ENCODE measurements at regions not wholly inside any gene's neighbourhood (a gene's known extent, or its start where the extent isn't known, plus 50 kb on each side); places are given as distances from the start of the nearest gene placed in this dataset.

GRCh38 chr12:112559784-112560183, 141.0 kb downstream of the PTPN11 start:
- Histone ChIP-seq H3K27ac (no peak overlapping the region), H3K4me1 (no peaks in the 10 kb centered on the region), H3K36me3 (no peaks in the 10 kb centered on the region), H3K9me3 (no peaks in the 10 kb centered on the region), H3K27me3 (peaks cover 1% of the 10 kb centered on the region), H3K4me3 (no peak overlapping the region)
- WGBS, 2 donors (ENCODE audit: low coverage in 1 of 2), result 70 to 76% methylated on average over 2 of the region's 2 CpGs
- no peak for DNase-seq
- intact Hi-C loops (cut with DNase I; ENCODE audit: low total_unique reads), result no loop called here
- TF ChIP-seq POLR2A (IDR thresholded peaks at IDR 0.05) (no peak), CTCF (IDR thresholded peaks at IDR 0.05) (no peak), EP300 (IDR thresholded peaks at IDR 0.05; ENCODE audit: low read depth) (no peak), POLR2AphosphoS5 (IDR thresholded peaks at IDR 0.05) (no peak)
- in situ Hi-C loops (cut with MboI; ENCODE audit: low pct_ligation_motif_present in 1 of 4, low pct_unique_long_range_greater_than_20kb in 1 of 4, low sequenced_read_pairs in 3 of 4), result no loop called here

GRCh38 chr12:112564160-112564784, 145.5 kb downstream of the PTPN11 start:
- intact Hi-C loops (cut with DNase I; ENCODE audit: low total_unique reads), result no loop called here
- no peaks in the 10 kb centered on the region for H3K9me3 ChIP-seq
- in situ Hi-C loops (cut with MboI; ENCODE audit: low pct_ligation_motif_present in 1 of 4, low pct_unique_long_range_greater_than_20kb in 1 of 4, low sequenced_read_pairs in 3 of 4), result no loop called here
- WGBS, 2 donors (ENCODE audit: low coverage in 1 of 2), result 69 to 86% methylated on average over 1 to 11 of the region's 11 CpGs
- no peaks in the 10 kb centered on the region for H3K27me3 ChIP-seq
- no peaks in the 10 kb centered on the region for H3K4me1 ChIP-seq
- no peak overlapping the region for H3K4me3 ChIP-seq
- no peak for DNase-seq
- no peaks in the 10 kb centered on the region for H3K36me3 ChIP-seq
- no peak for TF ChIP-seq EP300 (IDR thresholded peaks at IDR 0.05; ENCODE audit: low read depth)
- no peak for TF ChIP-seq CTCF (IDR thresholded peaks at IDR 0.05)
- no peak for TF ChIP-seq POLR2A (IDR thresholded peaks at IDR 0.05)
- TF ChIP-seq POLR2AphosphoS5 (IDR thresholded peaks at IDR 0.05), result no peak
- H3K27ac ChIP-seq, result no peak overlapping the region

GRCh38 chr12:112568641-112569040, 149.9 kb downstream of the PTPN11 start:
- H3K27ac ChIP-seq, result no peak overlapping the region
- H3K4me3 ChIP-seq, result no peak overlapping the region
- H3K9me3 ChIP-seq, result no peaks in the 10 kb centered on the region
- TF ChIP-seq POLR2AphosphoS5 (IDR thresholded peaks at IDR 0.05) (no peak), CTCF (IDR thresholded peaks at IDR 0.05) (no peak), POLR2A (IDR thresholded peaks at IDR 0.05) (no peak), EP300 (IDR thresholded peaks at IDR 0.05; ENCODE audit: low read depth) (no peak)
- in situ Hi-C loops (cut with MboI; ENCODE audit: low pct_ligation_motif_present in 1 of 4, low pct_unique_long_range_greater_than_20kb in 1 of 4, low sequenced_read_pairs in 3 of 4) (no loop called here), intact Hi-C loops (cut with DNase I; ENCODE audit: low total_unique reads) (no loop called here)
- 83 to 88% methylated on average over 2 of the region's 2 CpGs for WGBS, 2 donors (ENCODE audit: low coverage in 1 of 2)
- H3K27me3 ChIP-seq, result peaks cover 25% of the 10 kb centered on the region
- H3K4me1 ChIP-seq, result no peaks in the 10 kb centered on the region
- H3K36me3 ChIP-seq, result no peaks in the 10 kb centered on the region
- DNase-seq, result no peak

- H3K4me1 ChIP-seq, result no peaks in the 10 kb centered on the region
- TF ChIP-seq POLR2AphosphoS5 (IDR thresholded peaks at IDR 0.05) (no peak), EP300 (IDR thresholded peaks at IDR 0.05; ENCODE audit: low read depth) (no peak), POLR2A (IDR thresholded peaks at IDR 0.05) (no peak), CTCF (IDR thresholded peaks at IDR 0.05) (no peak)
- H3K27me3 ChIP-seq, result peaks cover 35% of the 10 kb centered on the region
- 50 to 63% methylated on average over 2 to 7 of the region's 7 CpGs for WGBS, 2 donors (ENCODE audit: low coverage in 1 of 2)
- no peak overlapping the region for H3K27ac ChIP-seq
- in situ Hi-C loops (cut with MboI; ENCODE audit: low pct_ligation_motif_present in 1 of 4, low pct_unique_long_range_greater_than_20kb in 1 of 4, low sequenced_read_pairs in 3 of 4), result no loop called here
- no peaks in the 10 kb centered on the region for H3K36me3 ChIP-seq
- intact Hi-C loops (cut with DNase I; ENCODE audit: low total_unique reads), result no loop called here
- DNase-seq, result no peak
- no peaks in the 10 kb centered on the region for H3K9me3 ChIP-seq
- H3K4me3 ChIP-seq, result no peak overlapping the region
These were observed 151.3 kb downstream of the PTPN11 start for GRCh38 chr12:112570096-112570495.
